ENCODE measurements at regions not wholly inside any gene's neighbourhood (a gene's known extent, or its start where the extent isn't known, plus 50 kb on each side); places are given as distances from the start of the nearest gene placed in this dataset.

DNA sequence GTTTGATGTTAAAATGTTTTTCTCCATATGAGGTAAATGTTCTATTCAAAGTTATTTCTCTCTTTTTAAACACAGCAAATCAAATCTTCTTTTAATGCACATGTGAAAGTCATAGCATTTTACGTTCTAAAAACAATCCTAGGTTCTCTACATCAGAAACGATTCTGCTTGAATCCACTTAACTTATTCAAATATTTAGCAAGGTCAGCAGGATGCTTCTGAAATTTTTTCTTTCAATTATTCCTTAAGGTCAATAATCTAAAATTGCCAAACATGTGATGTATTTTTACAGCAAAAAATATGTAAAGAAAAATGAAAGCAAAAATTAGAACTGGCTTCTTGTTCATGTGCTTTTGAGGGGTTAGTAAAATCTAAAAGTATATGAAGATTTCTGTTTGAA, 106.7 kb downstream of the TM2D1 start:
- WGBS, 2 donors: 55 to 58% methylated on average over 2 of the region's 2 CpGs
- Histone ChIP-seq H3K27ac (no peak overlapping the region), H3K36me3 (no peaks in the 10 kb centered on the region), H3K27me3 (no peaks in the 10 kb centered on the region), H3K4me3 (no peak overlapping the region), H3K9me3 (no peaks in the 10 kb centered on the region), H3K4me1 (no peaks in the 10 kb centered on the region)
- DNase-seq (ENCODE audit: low spot score in 2 of 2): no peak
- TF ChIP-seq EP300 (IDR thresholded peaks at IDR 0.05) (no peak), POLR2A (IDR thresholded peaks at IDR 0.05) (no peak)
- TF ChIP-seq, protein P1, sequence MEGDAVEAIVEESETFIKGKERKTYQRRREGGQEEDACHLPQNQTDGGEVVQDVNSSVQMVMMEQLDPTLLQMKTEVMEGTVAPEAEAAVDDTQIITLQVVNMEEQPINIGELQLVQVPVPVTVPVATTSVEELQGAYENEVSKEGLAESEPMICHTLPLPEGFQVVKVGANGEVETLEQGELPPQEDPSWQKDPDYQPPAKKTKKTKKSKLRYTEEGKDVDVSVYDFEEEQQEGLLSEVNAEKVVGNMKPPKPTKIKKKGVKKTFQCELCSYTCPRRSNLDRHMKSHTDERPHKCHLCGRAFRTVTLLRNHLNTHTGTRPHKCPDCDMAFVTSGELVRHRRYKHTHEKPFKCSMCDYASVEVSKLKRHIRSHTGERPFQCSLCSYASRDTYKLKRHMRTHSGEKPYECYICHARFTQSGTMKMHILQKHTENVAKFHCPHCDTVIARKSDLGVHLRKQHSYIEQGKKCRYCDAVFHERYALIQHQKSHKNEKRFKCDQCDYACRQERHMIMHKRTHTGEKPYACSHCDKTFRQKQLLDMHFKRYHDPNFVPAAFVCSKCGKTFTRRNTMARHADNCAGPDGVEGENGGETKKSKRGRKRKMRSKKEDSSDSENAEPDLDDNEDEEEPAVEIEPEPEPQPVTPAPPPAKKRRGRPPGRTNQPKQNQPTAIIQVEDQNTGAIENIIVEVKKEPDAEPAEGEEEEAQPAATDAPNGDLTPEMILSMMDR (IDR thresholded peaks at IDR 0.05): no peak

DNA sequence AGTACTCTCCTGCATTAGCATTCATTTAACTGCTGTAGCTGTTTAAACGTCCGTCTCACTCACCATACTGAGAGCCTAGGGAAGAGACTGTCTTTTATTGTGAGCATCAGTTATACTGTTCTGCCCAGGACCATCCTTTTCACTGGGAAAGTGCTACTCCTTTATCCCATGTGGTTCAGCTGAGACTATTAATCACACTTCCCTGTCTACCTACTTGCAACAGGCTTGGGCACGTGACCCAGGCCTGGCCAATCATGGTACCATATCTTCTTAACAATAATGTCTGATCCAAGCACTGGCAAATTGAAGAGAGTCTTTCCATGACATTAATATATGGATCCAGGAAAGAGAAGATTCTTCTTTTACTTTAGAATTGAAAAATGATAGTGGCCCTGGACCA, 108.1 kb downstream of the TM2D1 start:
- Histone ChIP-seq H3K27me3 (no peaks in the 10 kb centered on the region), H3K9me3 (no peaks in the 10 kb centered on the region), H3K27ac (no peak overlapping the region), H3K4me1 (no peaks in the 10 kb centered on the region), H3K36me3 (no peaks in the 10 kb centered on the region), H3K4me3 (no peak overlapping the region)
- no peak for DNase-seq (ENCODE audit: low spot score in 2 of 2)
- WGBS, 2 donors: 80 to 84% methylated on average over 3 of the region's 3 CpGs
- TF ChIP-seq, protein P1 (IDR thresholded peaks at IDR 0.05): no peak
- no peak for TF ChIP-seq EP300 (IDR thresholded peaks at IDR 0.05)
- TF ChIP-seq POLR2A (IDR thresholded peaks at IDR 0.05): no peak

DNA sequence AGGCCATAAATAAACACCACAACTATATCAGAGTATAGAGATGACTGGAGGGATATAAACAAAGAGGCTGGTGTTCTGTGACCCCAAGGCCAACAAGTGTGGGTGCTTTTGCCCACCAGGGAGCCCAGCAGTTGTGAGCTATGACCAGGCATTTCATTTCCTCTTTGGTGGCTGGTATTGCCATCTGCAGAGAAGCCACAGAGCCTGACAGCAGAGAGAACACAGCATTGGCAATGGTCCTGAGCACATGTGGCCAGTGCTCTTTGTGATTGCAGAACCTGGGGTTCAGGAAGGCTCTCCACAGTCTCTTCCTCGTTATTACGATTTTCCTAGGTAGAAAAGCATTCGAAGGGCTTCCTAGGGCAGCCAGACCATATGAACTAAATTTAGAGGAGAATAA, 112.3 kb downstream of the TM2D1 start:
- H3K36me3 ChIP-seq: no peaks in the 10 kb centered on the region
- no peaks in the 10 kb centered on the region for H3K9me3 ChIP-seq
- no peak overlapping the region for H3K4me3 ChIP-seq
- no peak overlapping the region for H3K27ac ChIP-seq
- H3K4me1 ChIP-seq: no peaks in the 10 kb centered on the region
- TF ChIP-seq, protein P1 (IDR thresholded peaks at IDR 0.05): no peak
- TF ChIP-seq EP300 (IDR thresholded peaks at IDR 0.05) (no peak), POLR2A (IDR thresholded peaks at IDR 0.05) (no peak)
- H3K27me3 ChIP-seq: no peaks in the 10 kb centered on the region
- no peak for DNase-seq (ENCODE audit: low spot score in 2 of 2)
- WGBS, 2 donors: 40 to 64% methylated on average over 3 of the region's 3 CpGs

DNA sequence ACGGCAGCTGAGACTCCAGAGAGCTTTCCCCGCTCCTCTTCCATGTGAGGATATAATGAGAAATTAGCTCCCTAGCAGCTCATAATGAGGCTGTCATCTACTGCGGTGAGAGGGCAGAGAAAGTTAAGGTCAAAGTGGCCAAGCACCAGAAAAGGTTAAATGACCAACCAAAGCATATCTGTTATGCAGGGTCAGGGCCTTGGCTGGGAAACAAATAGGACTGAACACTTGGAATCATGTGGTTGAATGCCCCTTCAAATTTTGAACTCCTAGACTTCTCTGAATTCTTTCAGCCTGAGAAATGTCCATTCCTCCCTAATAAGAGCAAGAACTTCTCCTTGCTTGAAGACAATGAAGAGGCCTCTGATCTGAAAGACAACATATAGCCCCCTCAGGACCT, 115.9 kb downstream of the TM2D1 start:
- no peak overlapping the region for H3K27ac ChIP-seq
- H3K4me1 ChIP-seq: peaks cover 0 to 6% (median 0%) of the 10 kb centered on the region in 4 donors
- no peak overlapping the region for H3K4me3 ChIP-seq
- no peak for TF ChIP-seq POLR2A (IDR thresholded peaks at IDR 0.05)
- TF ChIP-seq EP300 (IDR thresholded peaks at IDR 0.05): no peak
- TF ChIP-seq, protein P1 (IDR thresholded peaks at IDR 0.05): no peak
- H3K27me3 ChIP-seq: no peaks in the 10 kb centered on the region
- no peaks in the 10 kb centered on the region for H3K36me3 ChIP-seq
- DNase-seq (ENCODE audit: low spot score in 2 of 2): no peak
- 83 to 86% methylated on average over 3 of the region's 3 CpGs for WGBS, 2 donors
- no peaks in the 10 kb centered on the region for H3K9me3 ChIP-seq

DNA sequence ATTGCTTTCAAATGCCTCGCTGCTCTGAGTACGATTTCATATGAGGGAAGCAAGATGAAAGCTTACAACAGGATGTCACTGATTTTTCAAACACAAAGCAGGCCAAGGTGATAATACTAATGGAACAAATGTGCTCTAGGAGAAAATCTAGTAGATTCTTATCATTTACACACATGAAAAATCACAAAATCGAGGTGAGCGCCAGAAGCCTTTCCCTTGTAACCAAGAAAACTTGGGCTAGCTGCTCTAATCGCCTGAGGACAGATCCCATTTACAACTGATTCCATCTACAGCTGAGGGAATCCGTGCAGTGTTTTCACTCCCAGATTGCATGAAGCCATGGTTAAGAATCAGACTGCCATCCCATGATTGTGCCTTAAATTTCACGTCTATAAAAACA, 117.5 kb downstream of the TM2D1 start:
- Histone ChIP-seq H3K9me3 (no peaks in the 10 kb centered on the region), H3K36me3 (no peaks in the 10 kb centered on the region), H3K4me3 (no peak overlapping the region), H3K27me3 (no peaks in the 10 kb centered on the region), H3K4me1 (peaks cover 0 to 6% (median 0%) of the 10 kb centered on the region in 4 donors), H3K27ac (peak overlapping the region in 3 of 4 donors; percentile 41 to 79 (median 41))
- DNase-seq (ENCODE audit: low spot score in 2 of 2): no peak
- TF ChIP-seq EP300 (IDR thresholded peaks at IDR 0.05) (no peak), POLR2A (IDR thresholded peaks at IDR 0.05) (no peak)
- TF ChIP-seq, protein P1 (IDR thresholded peaks at IDR 0.05): no peak
- 89 to 91% methylated on average over 7 of the region's 7 CpGs for WGBS, 2 donors

All from tibial nerve (tissue), 4 donors.